GM18867 (cell line): ENCODE measurements at regions not wholly inside any gene's neighbourhood (a gene's known extent, or its start where the extent isn't known, plus 50 kb on each side); places are given as distances from the start of the nearest gene placed in this dataset.
"Not testable (repeated sequence)": the region's sequence is repeated elsewhere in the genome, so short reads cannot be mapped to it uniquely, and the experiment has no call there.

Source experiments
- ATAC-seq: cut with Tn5 transposase; IDR thresholded peaks from one replicate; pipeline ENCODE4 v1.9.1; 2021; ENCODE audit warnings: mild to moderate bottlenecking, moderate library complexity; ENCODE audit not compliant: unreplicated experiment

GRCh38 chr21:16438761-16439160, 709.0 kb downstream of the USP25 start:
- ATAC-seq = no peak

- ATAC-seq = no peak
Measured at GRCh38 chr21:16441789-16442188, 712.0 kb downstream of the USP25 start.

- no peak for ATAC-seq
Measured at GRCh38 chr21:16454399-16454798, 724.6 kb downstream of the USP25 start.

- ATAC-seq = no peak
Measured at GRCh38 chr21:16455526-16455925, 725.7 kb downstream of the USP25 start.

GRCh38 chr21:16455978-16456377, 726.2 kb downstream of the USP25 start:
- ATAC-seq = no peak

GRCh38 chr21:16457498-16457897, 727.7 kb downstream of the USP25 start:
- no peak for ATAC-seq

GRCh38 chr21:16460936-16461335, 731.2 kb downstream of the USP25 start:
- no peak for ATAC-seq

- not testable (repeated sequence) for ATAC-seq
Measured at GRCh38 chr21:16464211-16464889, 734.6 kb downstream of the USP25 start.

- ATAC-seq = no peak
Measured at GRCh38 chr21:16468184-16468583, 738.4 kb downstream of the USP25 start.

- no peak for ATAC-seq
Measured at GRCh38 chr21:16473988-16474387, 744.2 kb downstream of the USP25 start.

- ATAC-seq = no peak
Measured at GRCh38 chr21:16476056-16476825, 746.5 kb downstream of the USP25 start.

GRCh38 chr21:16488042-16488441, 758.3 kb downstream of the USP25 start:
- ATAC-seq = no peak

- no peak for ATAC-seq
Measured at GRCh38 chr21:16492356-16492755, 762.6 kb downstream of the USP25 start.

GRCh38 chr21:16492892-16493291, 763.1 kb downstream of the USP25 start:
- ATAC-seq = no peak

- no peak for ATAC-seq
Measured at GRCh38 chr21:16496609-16497008, 766.8 kb downstream of the USP25 start.

- no peak for ATAC-seq
Measured at GRCh38 chr21:16500271-16500670, 770.5 kb downstream of the USP25 start.

- no peak for ATAC-seq
Measured at GRCh38 chr21:16502273-16502672, 772.5 kb downstream of the USP25 start.

- no peak for ATAC-seq
Measured at GRCh38 chr21:16502897-16503296, 773.1 kb downstream of the USP25 start.

- no peak for ATAC-seq
Measured at GRCh38 chr21:16504281-16504680, 774.5 kb downstream of the USP25 start.

- ATAC-seq = no peak
Measured at GRCh38 chr21:16504766-16505165, 775.0 kb downstream of the USP25 start.

- ATAC-seq = no peak
Measured at GRCh38 chr21:16509476-16509875, 779.7 kb downstream of the USP25 start.

GRCh38 chr21:16514316-16514715, 784.5 kb downstream of the USP25 start:
- no peak for ATAC-seq
